ENCODE measurements at regions not wholly inside any gene's neighbourhood (a gene's known extent, or its start where the extent isn't known, plus 50 kb on each side); places are given as distances from the start of the nearest gene placed in this dataset.
"Not testable (repeated sequence)": the region's sequence is repeated elsewhere in the genome, so short reads cannot be mapped to it uniquely, and the experiment has no call there.

- in situ Hi-C loops (cut with MboI; ENCODE audit: low pct_unique_long_range_greater_than_20kb, low sequenced_read_pairs): no loop called here
- DNase-seq: no peak
Observed at GRCh38 chr10:84693006-84693405, 364.6 kb downstream of the CCSER2 start.

GRCh38 chr10:84695902-84696301, 367.5 kb downstream of the CCSER2 start:
- DNase-seq: no peak
- in situ Hi-C loops (cut with MboI; ENCODE audit: low pct_unique_long_range_greater_than_20kb, low sequenced_read_pairs): no loop called here

- DNase-seq: no peak
- in situ Hi-C loops (cut with MboI; ENCODE audit: low pct_unique_long_range_greater_than_20kb, low sequenced_read_pairs): no loop called here
Observed at GRCh38 chr10:84696610-84697009, 368.2 kb downstream of the CCSER2 start.

- in situ Hi-C loops (cut with MboI; ENCODE audit: low pct_unique_long_range_greater_than_20kb, low sequenced_read_pairs): no loop called here
- DNase-seq: no peak
Observed at GRCh38 chr10:84698989-84699388, 370.6 kb downstream of the CCSER2 start.

- in situ Hi-C loops (cut with MboI; ENCODE audit: low pct_unique_long_range_greater_than_20kb, low sequenced_read_pairs): loop anchor here (25.0 kb wide), 1 partner anchor 439 kb away; no protein-coding TSS in a partner anchor
- DNase-seq: no peak
Observed at GRCh38 chr10:84700668-84701369, 372.4 kb downstream of the CCSER2 start.

- in situ Hi-C loops (cut with MboI; ENCODE audit: low pct_unique_long_range_greater_than_20kb, low sequenced_read_pairs): loop anchor here (25.0 kb wide), 1 partner anchor 439 kb away; no protein-coding TSS in a partner anchor
Observed at GRCh38 chr10:84701370-84701720, 373.0 kb downstream of the CCSER2 start.

GRCh38 chr10:84704101-84704500, 375.7 kb downstream of the CCSER2 start:
- DNase-seq: no peak
- in situ Hi-C loops (cut with MboI; ENCODE audit: low pct_unique_long_range_greater_than_20kb, low sequenced_read_pairs): loop anchor here (25.0 kb wide), 1 partner anchor 442 kb away; no protein-coding TSS in a partner anchor

More at GRCh38 chr10:84701370-84701720, 373.0 kb downstream of the CCSER2 start:
- no peak for DNase-seq

GRCh38 chr10:84706431-84706830, 378.0 kb downstream of the CCSER2 start:
- no peak for DNase-seq
- in situ Hi-C loops (cut with MboI; ENCODE audit: low pct_unique_long_range_greater_than_20kb, low sequenced_read_pairs): loop anchor here (25.0 kb wide), 1 partner anchor 444 kb away; no protein-coding TSS in a partner anchor

- no peak for DNase-seq
- in situ Hi-C loops (cut with MboI; ENCODE audit: low pct_unique_long_range_greater_than_20kb, low sequenced_read_pairs): loop anchor here (25.0 kb wide), 1 partner anchor 445 kb away; no protein-coding TSS in a partner anchor
Observed at GRCh38 chr10:84706875-84707274, 378.5 kb downstream of the CCSER2 start.

GRCh38 chr10:84715911-84716310, 387.5 kb downstream of the CCSER2 start:
- DNase-seq: peak; percentile 58
- in situ Hi-C loops (cut with MboI; ENCODE audit: low pct_unique_long_range_greater_than_20kb, low sequenced_read_pairs): loop anchor here (25.0 kb wide), 1 partner anchor 454 kb away; no protein-coding TSS in a partner anchor

GRCh38 chr10:84718877-84719616, 390.7 kb downstream of the CCSER2 start:
- DNase-seq: no peak
- in situ Hi-C loops (cut with MboI; ENCODE audit: low pct_unique_long_range_greater_than_20kb, low sequenced_read_pairs): loop anchor here (25.0 kb wide), 1 partner anchor 457 kb away; no protein-coding TSS in a partner anchor

GRCh38 chr10:84719687-84720086, 391.3 kb downstream of the CCSER2 start:
- DNase-seq: no peak
- in situ Hi-C loops (cut with MboI; ENCODE audit: low pct_unique_long_range_greater_than_20kb, low sequenced_read_pairs): loop anchor here (25.0 kb wide), 1 partner anchor 457 kb away; no protein-coding TSS in a partner anchor

GRCh38 chr10:84727398-84727797, 399.0 kb downstream of the CCSER2 start:
- in situ Hi-C loops (cut with MboI; ENCODE audit: low pct_unique_long_range_greater_than_20kb, low sequenced_read_pairs): no loop called here
- no peak for DNase-seq

GRCh38 chr10:84739126-84739525, 410.7 kb downstream of the CCSER2 start:
- in situ Hi-C loops (cut with MboI; ENCODE audit: low pct_unique_long_range_greater_than_20kb, low sequenced_read_pairs); DNase-seq: not testable (repeated sequence)

GRCh38 chr10:84739641-84740040, 411.3 kb downstream of the CCSER2 start:
- DNase-seq: no peak
- in situ Hi-C loops (cut with MboI; ENCODE audit: low pct_unique_long_range_greater_than_20kb, low sequenced_read_pairs): no loop called here

- peak; percentile 12 for DNase-seq
Observed at GRCh38 chr10:84743483-84743882, 415.1 kb downstream of the CCSER2 start.

GRCh38 chr10:84755311-84755710, 426.9 kb downstream of the CCSER2 start:
- no peak for DNase-seq
- in situ Hi-C loops (cut with MboI; ENCODE audit: low pct_unique_long_range_greater_than_20kb, low sequenced_read_pairs): no loop called here

More at GRCh38 chr10:84743483-84743882, 415.1 kb downstream of the CCSER2 start:
- in situ Hi-C loops (cut with MboI; ENCODE audit: low pct_unique_long_range_greater_than_20kb, low sequenced_read_pairs): no loop called here

GRCh38 chr10:84756653-84757052, 428.3 kb downstream of the CCSER2 start:
- in situ Hi-C loops (cut with MboI; ENCODE audit: low pct_unique_long_range_greater_than_20kb, low sequenced_read_pairs): not testable (repeated sequence)

GRCh38 chr10:84761994-84762614, 433.7 kb downstream of the CCSER2 start:
- in situ Hi-C loops (cut with MboI; ENCODE audit: low pct_unique_long_range_greater_than_20kb, low sequenced_read_pairs); DNase-seq: not testable (repeated sequence)

More at GRCh38 chr10:84756653-84757052, 428.3 kb downstream of the CCSER2 start:
- not testable (repeated sequence) for DNase-seq
